ENCODE measurements at regions not wholly inside any gene's neighbourhood (a gene's known extent, or its start where the extent isn't known, plus 50 kb on each side); places are given as distances from the start of the nearest gene placed in this dataset.
"Not testable (repeated sequence)": the region's sequence is repeated elsewhere in the genome, so short reads cannot be mapped to it uniquely, and the experiment has no call there.

DNA sequence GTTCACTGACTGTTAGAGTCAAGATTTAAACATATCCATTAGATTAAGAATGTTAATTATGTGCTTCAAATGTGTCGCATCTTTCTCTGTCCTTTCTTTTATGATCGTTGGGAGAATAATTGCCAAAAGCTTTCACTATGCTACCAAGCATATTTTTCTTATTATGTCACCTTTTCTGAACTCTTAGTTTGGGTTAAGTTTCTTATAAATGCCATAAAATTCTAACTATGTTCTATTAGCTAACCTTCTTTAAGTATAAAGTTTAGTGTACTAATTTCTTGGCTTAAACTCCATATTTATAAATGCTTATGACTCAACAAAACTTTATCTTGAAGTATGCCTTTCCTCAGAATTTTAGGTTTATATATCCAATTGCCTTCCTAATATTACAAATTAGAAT, 1759.4 kb downstream of the PCDH9 start:
- DNase-seq, result no peak

DNA sequence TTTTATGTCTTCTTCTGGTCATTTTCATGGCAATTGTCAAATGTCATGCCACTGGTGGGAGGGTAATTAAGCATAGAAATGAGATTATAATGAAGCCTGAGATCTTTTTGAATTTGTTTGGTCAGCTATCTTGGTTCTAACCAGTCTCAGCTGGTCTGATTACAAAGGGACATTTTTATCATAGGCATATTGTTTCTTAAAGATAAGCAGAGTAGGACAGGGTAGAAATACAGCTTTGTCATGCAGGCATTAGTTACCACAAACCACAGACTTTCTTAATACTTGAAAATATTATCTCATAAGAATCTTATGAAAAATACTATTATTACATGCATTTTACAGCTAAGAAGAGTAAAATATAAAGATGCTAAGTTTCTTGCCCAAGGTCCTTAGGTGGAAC, 1761.5 kb downstream of the PCDH9 start:
- DNase-seq, result no peak

DNA sequence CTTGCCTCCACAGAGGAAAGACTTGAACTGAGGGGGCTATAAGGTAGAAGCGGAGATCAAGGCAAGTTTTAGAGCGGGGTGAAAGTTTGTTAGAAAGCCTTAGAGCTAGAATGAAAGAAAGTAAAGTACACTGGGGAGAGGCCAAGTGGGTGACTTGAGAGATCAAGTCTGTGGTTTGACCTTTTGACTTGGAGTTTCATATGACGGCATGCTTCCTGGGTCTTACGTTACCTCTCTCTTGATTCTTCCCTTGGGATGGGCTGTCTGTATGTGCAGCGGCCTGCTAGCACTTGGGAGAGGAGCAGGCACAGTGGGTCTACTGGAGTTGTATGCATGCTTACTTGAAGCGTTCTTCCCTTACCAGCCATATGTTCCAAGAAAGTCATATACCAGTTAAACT, 1768.5 kb downstream of the PCDH9 start:
- DNase-seq, result no peak

DNA sequence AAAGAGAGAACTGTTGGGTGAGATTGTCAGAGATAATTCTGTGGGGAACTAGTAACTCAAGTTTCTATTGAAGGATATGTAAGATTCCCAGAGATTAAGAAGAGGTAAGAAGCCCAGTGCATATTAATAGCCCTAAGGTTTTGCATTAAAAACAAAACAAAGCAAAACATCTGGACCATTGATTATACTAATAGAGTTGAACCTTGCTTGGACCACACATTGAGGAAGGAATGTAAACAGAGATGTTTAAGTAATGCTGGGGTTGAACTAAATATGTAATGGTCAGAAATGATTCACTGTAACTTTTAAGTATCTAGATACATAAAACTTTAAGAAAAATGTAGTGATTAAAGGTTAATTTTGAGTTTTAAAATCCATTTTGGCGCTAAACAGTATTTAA, 1770.0 kb downstream of the PCDH9 start:
- DNase-seq, result no peak

DNA sequence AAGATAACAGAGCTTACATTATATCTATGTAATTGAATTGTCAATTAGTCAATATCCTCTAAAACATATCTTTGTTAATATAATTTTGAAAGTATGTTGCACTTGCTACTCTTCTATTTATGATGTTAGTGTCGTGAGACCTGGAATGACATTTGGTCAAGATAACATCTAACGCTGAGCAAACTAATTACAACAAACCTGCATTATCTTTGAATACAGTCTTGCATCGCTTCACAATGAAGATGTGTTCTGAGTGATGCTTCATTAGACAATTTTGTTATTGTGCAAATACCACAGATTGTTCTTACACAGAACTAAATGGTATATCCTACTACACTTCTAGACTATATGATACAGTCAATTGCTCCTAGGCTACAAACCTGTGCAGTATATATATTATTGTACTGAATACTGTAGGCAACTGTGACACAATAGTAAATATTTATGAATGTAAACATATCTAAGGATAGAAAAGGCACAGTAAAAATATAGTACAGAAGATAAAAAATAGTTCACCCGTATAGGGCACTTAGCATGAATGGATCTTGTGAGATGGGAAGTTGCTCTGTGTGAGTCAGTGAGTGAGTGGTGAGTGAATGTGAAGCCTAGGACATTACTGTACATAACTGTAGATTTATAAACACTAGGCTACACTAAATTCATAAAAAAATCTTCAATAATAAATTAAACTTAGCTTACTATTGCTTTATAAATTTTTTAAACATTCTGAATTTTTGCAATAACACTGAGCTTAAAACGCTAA, 1773.8 kb downstream of the PCDH9 start:
- peak; percentile 11 for DNase-seq

DNA sequence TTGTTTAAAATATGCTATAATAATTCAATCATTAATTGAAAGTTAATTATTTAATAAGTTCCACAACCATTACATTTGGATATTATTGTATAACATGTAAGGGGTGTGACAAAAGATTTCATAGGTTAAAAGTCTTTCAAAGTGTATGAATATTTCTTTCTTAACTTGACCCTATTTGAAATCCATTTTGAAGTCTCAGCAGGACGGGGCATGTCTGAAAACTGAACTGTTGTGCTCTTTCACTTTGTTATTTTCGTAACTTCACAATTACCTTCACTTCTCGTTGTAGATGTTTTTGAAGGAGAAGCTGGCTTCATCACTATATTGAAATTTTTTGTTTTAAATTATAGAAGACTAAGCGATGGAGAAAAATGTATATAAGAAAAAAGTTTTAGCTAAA, 1775.7 kb downstream of the PCDH9 start:
- DNase-seq, result no peak

DNA sequence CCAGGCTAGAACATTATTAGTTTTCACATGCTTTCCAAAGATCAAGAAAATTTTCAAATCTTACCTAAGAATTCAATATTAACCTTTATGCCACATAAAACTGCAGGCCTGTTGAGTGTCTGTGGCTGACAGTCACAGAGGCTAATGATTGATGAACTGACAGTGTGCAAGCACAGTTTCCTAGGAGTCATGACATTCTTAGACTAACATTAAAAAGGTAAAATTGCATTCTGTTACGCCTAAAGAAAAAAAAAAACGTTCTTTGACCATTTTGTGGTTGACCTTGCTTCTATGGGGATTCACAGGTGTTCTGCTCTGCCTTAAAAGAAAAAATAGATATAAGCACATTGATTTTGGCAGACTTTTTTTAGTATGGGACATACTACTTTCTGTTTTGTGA, 1776.2 kb downstream of the PCDH9 start:
- DNase-seq, result no peak

DNA sequence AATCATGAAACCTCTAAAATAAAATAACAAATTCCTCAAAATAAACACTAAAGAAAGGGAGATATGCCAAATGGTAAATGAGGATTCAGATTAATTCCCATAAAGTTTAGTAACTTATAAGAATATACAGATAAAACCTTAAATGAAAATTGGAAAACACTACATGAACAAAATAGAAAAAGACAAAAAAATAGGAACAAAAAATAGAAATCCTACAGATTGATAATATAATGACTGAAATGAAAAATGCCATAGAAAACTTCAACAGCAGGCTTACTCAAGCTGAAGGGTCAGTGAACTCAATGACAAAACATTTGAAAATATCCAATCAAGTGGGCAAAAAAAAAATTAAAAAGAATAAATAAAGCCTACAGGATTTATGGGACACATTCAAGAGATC, 1784.8 kb downstream of the PCDH9 start:
- DNase-seq, result no peak

DNA sequence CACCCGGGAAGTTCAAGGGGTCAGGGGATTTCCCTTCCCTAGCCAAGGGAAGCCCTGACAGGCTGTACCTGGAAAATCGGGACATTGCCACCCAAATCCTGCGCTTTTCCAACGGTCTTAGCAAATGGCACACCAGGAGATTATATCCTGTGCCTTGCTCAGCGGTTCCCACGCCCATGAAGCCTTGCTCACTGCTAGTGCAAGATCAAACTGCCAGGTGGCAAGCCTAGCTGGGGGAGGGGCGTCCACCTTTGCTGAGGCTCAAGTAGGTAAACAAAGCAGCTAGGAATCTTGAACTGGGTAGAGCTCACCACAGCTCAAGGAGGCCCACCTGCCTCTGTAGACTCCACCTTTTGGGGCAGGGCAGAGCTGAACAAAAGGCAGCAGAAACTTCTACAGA, 1794.5 kb downstream of the PCDH9 start:
- no peak for DNase-seq

DNA sequence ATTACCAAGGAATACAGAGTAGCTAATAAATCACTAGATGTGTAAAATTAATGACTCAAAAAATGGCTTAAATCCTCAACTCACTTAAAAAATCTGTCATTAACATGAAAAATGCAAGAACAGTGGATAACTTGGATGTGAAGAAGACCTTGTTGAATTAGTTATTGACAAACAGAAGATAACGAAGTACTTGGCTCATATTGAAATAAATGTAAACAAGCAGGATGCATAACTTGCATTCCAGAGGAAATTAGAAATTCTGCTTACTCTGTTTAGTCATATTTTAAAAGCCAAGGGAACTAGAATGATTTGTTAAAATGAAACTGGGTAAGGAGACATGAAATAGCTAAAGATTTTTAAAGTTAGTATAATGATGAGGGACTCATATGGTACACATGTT, 1812.2 kb downstream of the PCDH9 start:
- DNase-seq, result no peak

DNA sequence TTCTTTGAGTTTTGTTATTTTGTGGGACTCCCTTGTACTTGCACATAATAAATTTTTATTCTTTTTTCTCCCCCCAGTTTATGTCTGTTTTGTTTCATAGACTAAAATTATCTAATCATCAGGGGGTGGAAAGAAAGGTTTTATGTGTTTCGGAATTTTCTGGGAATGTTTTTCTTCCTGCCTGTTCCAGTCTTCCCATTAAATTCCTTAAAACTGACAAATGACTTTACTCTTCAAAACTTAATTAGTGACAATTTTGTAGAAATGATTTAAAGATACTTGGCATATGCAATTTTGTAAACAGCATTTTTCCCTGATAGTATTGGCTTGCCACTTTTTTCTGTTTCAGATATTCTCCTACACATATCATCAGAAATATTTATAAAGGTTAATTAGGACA, 1813.4 kb downstream of the PCDH9 start:
- DNase-seq, result no peak

DNA sequence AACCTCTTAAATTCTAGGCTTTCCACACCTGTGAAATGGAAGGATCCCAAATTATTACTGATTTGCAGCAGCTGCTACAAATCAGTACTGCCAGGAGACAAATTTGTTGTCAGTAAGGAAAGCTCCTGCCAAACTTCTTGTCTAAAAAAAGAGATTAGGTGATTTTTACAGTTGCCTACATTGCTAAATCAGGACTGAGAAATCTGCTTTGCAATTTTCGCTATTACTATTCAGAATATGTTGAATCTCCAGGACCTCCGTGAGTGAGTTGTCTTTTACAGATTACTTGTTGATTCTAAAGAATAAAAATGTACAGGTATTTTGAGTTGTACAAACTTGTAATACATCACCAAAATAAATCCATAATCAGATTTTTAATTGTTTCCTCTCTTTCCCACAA, 1815.9 kb downstream of the PCDH9 start:
- no peak for DNase-seq

DNA sequence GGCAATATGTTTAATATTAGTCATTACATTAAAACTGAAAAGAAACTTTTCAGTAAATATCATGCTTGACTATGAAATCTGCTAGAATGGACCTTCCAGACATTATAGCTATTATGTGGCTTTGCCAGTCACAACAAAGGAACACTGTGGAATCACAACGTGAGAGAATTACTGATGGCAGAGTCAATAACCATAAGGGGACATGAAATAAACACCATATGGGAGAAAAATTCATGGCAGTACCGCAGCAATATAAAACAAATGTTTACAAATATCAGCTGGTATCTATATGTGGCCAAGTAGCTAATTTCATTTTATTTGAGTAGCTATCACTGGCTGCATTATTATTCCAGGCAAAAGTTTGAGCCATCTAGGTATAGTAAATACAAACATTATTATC, 1818.6 kb downstream of the PCDH9 start:
- no peak for DNase-seq

DNA sequence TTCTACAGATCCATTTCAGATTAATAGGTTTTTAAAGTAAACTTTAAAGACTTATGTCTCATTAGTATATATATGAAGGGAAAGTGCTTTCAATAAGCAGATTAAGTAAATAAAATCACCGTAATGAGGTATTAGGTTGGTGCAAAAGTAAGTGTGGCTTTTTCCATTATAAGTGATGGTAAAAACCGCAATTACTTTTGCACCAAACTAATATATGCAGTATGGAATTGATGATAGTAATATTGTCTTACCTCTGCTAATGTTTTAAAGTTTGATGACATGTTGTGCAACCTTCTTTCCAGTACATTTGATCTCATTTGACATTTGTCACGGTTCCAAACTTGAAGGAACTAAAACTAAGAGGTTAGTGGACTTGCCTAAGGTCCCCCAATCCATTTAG, 1819.3 kb downstream of the PCDH9 start:
- no peak for DNase-seq

DNA sequence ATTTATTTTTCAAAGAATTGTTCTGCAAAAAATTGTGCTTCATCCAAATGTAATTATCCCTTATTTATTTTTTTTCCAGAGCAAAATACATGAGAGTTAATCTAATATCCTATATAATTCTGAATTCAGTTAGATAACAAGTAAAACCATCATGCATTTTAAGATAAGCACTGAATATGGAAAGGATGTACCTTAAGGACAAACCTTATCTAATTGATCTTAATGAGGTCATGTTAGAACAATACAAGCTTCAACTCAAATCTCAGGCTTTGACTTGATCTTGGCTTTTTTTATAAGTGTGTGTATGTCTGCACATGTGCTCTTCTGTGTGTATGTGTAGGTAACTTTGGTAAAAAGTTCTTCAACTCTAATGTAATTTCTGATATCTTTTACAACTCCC, 1828.8 kb downstream of the PCDH9 start:
- no peak for DNase-seq

DNA sequence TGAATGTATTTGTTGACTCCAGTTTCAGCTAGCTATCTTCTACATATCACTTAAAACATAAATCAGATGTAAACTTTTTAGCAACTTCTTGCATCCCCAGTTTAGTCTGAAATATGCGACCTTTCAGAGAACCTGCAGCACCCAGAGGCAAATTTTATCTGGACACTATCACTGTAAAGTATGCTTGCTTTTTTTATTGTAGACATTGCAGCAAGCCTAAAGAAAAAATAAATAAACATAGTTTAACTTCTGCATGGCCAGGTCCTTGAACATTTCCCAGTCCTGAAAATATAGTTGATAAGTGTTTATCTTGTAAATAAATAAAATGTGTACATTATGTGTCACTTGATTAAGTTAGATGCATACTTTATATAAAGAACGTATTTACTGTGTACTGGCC, 1829.4 kb downstream of the PCDH9 start:
- no peak for DNase-seq

DNA sequence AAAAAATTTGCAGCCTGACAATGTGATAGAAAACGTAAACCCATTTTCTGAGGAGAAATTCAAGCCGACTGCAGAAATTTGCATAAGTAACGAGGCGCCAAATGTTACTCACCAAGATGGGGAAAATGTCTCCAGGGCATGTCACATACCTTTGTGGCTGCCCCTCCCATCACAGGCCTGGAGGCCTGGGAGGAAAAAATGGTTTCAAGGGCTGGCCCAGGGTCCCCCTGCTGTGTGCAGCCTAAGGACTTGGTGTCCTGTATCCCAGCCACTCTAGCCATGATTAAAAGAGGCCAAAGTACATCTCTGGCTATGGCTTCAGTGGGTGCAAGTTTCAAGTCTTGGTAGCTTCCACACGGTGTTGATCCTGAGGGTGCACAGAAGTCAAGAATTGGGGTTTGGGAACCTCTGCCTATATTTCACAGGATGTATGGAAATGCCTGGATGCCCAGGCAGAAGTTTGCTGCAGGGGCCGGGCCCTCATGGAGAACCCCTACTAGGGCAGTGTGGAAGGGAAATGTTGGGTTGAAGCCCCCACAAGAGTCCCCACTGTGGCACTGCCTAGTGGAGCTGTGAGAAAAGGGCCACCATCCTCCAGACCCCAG, 1842.3 kb downstream of the PCDH9 start:
- no peak for DNase-seq

DNA sequence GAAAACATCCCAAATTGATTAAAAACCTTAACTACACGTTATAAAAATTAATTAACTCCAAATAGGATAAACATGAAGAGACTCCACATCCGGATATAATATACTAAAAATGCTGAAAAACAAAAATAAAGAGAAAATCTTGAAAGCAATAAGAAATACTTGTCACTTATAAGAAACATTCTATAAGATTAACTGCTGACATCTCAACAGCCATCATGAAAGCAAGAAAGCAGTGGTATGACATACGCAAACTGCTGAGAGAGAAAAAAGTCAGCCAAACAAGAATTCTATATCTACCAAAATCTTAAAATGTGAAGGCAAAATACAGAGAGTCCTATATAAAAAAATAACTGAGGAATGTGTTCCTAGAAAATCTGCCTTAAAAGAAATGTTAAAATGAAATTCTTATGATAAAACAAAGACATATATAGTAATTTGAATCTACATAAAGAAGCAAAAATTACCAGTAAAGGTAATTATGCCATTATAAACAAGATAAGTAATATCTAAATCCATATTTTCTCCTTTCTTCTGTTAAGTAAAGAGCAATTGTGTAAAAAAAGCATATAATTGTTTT, 1851.1 kb downstream of the PCDH9 start:
- no peak for DNase-seq

DNA sequence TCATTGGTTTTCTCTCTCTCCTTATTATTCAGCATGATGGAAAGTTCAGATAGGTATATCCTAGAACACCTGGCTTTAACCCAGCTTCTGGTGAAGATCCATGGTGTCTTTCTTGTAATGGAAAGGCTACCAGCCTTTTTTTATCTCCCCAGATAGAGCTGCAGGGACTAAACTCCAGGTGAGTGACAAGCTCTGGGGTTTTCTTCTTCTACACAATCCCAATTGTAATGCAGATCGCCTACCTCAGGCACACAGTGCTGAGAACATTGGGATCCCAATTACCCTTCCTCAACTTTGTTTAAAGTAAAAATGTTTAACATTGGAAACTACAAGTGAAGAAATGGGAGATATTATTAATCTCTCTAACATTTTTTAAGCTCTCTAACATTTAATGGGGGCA, 1851.7 kb downstream of the PCDH9 start:
- DNase-seq, result no peak

DNA sequence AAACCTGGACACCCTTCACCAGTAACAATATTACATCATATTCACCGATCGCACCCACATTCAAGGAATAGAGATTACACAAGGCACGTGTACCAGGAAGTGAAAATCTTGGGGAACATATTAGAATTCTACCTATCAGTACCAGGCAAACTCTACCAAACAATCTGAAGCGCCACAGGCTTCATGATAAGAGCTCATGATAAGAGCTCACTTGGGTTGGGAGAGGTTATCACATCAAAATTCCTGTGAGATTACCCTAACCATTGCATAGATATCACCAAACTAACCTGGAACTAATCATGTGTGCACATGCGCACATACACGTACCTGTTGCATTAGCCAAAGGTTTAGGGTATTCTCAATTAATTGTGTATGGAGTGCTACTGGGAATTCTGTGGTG, 1861.3 kb downstream of the PCDH9 start:
- no peak for DNase-seq

DNA sequence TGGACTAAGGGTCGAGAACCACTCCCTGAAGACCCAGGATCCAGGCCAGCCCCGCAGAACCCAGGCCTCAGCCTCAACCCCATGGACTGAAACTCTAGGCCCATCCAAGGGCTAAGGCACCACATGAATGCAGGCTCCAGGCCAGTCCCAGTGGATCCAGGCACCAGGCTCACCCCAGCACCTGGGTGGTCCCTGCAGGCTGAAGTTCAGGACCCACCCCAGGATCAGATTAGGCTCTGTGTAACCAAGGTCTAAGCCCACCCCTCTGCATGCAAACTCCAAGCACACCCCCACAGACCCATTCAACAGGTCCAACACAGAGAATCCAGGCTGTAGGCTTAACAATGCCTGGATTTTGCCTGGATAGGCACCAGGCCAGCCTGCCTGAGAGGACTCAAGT, 1876.2 kb downstream of the PCDH9 start:
- no peak for DNase-seq

DNA sequence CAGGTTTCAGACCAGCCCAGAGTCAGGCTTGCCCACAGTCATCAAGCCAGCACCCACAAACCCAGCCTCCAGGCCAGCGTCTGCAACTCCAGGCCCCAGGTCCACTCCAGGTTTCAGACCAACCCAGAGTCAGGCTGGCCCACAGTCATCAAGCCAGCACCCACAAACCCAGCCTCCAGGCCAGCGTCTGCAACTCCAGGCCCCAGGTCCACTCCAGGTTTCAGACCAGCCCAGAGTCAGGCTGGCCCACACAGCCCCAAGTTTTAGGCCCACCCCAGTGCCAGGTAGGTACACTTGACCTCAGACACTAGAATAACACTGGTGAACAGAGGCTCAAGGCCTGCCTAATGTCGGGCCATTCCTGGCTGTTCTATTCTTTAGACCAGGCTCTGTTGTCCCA, 1877.0 kb downstream of the PCDH9 start:
- not testable (repeated sequence) for DNase-seq

DNA sequence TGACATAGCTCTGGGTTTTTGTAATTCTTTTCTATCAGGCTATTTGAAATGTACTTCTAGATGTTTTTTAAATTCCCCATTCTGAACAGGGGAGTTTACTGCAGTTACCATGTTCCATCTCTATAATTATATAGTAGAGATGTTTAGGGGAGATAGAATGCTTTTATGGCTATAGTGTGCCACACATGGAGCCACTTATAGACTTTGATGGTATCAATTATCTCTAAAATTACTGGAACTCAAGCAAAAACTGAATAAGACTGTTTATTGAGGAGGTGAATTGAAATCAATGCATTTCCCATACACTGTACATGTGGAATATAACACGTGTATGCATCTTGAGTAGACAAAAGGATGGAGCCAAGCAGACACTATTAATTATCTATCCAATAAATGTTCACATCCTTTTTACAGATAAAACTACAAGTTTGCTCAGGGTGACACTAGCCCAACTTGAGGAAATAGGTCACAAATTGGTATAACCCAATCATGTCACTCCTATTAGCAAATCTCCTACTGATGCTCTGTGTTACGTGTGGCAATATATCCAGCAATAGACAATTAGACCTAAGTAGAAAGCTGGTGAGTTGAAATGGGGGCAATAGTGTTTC, 1882.6 kb downstream of the PCDH9 start:
- DNase-seq, result no peak
